Femur (tissue), 1 donor: ENCODE measurements at regions not wholly inside any gene's neighbourhood (a gene's known extent, or its start where the extent isn't known, plus 50 kb on each side); places are given as distances from the start of the nearest gene placed in this dataset.

Experiments used
- DNase-seq: peaks from one replicate; pipeline ENCODE4 v3.0.0-alpha.2; 2017

- DNase-seq = no peak
Observed at GRCh38 chr20:24718277-24718676, 230.8 kb upstream of the CST7 start.

GRCh38 chr20:24718696-24719095 lies 230.4 kb upstream of the CST7 start:
- DNase-seq = no peak

DNA sequence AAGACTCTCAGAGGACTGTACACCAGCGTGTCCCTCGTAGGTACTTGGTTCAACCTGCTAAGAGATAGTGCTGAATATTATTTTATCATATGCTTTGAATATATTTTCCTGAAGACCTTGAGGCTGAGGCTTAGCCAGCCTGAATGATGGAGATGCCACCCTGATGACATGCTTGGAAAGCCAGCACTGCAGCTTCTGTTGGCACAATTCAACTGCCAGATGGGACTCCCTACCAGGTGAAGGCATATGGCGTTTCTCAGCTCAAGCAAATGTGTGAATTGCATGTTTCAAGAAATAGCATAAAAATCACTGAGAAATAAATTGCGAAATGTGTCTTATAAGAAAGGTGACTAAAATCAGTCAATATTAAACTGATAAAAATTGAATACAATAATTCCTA lies 228.1 kb upstream of the CST7 start:
- no peak for DNase-seq

DNA sequence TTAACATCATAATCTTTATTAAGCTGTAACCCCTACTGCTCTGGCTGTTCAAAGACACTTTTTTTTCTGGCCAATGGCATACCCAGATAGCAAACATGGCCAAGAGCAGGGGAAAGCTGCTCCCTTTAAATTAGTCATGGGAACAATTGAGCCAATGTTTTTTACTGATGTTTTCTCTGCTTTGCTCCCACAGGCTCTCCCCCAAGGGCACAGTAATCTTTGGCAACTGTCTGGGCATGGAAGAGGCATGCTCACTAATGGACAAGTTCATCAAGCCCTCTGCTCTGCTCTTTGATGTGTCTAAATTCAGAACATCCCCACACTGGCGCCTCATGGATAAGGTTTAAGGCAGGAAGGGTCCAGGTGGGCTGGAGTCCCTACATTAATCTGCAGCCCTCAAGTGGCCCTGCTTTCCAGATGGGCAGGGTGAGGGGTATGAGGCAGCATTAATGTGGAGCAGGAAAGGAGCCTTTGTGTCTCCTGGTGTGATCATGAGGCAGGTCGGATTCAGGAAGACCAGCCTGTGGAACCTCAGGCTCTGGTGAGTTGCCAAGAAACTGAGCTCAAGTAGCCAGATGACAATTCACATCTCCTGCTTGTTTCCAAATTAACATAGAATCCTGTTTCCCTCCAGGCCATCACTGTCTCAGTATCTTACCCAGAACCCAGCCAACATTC lies 227.0 kb upstream of the CST7 start:
- DNase-seq = no peak

GRCh38 chr20:24722586-24722985 lies 226.5 kb upstream of the CST7 start:
- DNase-seq = no peak

- DNase-seq = no peak
Observed at GRCh38 chr20:24723186-24723585, 225.9 kb upstream of the CST7 start.

- DNase-seq = no peak
Observed at GRCh38 chr20:24723647-24724352, 225.3 kb upstream of the CST7 start.

DNA sequence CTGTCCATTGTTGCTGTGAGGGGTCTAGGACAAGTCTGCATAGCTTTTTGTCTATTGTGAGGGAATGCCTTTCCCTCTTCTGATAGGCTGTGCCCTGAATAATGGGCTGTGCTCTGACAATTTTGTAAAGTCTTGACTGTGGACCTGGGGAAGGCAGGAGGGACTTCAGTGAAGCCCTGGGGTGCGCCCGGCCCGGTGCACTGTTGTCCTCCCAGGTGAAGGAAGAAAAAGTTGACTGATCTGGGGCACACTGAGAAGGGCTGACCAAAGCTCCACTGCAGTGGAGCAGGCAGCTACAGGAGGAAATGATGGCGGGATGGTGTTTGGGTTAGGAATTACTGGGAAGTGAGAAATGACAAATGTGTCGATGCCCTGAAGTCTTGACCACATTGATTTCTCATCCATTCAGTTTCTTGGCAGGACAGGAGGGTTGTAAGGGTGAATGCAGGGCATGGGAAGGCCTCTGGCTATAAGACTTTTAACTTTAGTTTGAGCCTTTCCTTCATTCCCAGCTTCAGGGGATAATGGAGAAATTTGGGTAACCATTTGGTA lies 224.0 kb upstream of the CST7 start:
- no peak for DNase-seq

GRCh38 chr20:24727795-24728194 lies 221.3 kb upstream of the CST7 start:
- no peak for DNase-seq

DNA sequence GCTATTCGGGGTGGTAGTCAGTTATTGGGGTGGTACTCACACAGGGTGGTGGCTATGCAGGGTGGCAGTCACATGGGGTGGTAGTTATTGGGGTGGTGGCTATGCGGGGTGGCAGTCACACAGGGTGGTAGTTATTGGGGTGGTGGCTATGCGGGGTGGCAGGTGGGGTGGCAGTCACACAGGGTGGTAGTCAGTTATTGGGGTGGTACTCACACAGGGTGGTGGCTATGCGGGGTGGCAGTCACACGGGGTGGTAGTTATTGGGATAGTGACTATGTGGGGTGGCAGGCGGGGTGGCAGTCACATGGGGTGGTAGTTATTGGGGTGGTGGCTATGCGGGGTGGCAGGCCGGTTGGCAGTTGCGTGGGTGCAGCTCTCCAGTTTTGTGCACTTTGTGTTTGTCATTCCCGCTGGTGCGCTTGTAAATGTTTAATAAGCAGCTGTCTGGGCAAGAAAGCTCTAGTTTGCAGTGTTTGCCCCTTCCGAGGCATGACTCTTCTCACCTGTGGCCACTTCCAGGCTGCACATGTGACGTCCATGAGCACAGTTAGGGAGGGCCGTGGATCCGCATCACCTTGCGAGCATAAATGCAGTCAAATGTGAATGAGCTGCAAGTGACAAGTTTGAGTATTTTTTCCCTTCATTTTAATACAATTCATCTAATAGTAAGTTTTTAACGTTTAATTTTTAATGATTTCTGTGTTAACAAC lies 219.0 kb upstream of the CST7 start:
- DNase-seq = no peak

DNA sequence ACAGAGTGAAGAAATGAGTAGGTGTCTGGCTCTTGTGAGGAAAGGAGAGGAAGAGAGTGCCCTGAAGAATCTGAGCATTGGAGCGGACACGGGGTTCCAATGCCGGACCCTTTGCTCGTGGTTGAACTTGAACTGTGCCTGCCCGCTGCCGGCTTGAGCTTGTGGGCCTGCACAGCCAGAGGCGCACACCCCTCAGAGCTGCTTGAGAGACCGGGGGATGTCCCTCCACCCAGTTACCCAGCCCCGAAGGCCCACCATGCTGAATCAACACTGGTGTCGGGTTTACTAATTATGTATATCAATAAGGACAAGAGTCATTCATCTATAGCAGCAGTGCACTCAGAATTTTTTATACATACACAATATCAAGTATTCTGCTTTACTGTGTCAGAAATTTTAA lies 218.3 kb upstream of the CST7 start:
- DNase-seq = no peak

DNA sequence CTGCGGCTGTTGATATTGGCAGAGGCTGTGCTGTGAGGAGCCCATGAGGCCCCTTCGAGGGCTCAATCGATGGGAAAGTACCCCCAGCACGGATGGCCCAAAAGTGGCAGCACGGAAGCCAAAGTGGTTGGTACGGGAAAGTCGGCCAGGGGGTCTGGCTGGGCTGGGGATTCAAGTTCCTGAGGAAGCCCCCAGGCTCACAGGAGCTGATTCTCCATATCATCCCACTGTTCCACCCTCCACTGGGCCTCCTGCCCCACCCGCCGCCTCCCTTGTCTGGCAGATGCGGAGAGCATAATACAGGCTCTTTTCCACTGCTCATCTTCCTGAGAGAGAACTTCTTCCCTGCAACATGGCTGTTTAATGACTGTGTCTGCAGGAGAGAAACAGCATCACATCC lies 217.8 kb upstream of the CST7 start:
- no peak for DNase-seq

- DNase-seq = no peak
Observed at GRCh38 chr20:24732076-24732475, 217.0 kb upstream of the CST7 start.

DNA sequence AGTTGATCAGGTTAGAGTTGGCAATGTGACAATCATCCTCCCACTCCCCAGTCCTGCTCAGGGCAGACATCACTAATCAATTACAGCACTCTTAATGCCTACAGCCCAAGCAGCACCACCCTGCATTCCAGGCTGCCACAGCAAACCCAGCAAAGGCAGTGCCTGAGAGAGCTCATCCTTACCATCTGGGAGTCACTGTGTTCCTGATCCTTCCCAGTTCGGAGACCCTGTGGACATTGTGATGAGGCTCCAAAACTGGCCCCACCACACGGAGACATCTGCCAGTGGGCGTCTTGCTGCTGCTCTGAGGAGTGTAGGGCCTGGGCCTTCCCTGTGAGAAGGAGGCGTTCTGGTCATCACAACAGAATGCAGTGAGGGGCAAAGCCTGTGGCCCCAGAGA lies 216.5 kb upstream of the CST7 start:
- DNase-seq = no peak

- no peak for DNase-seq
Observed at GRCh38 chr20:24733416-24733815, 215.7 kb upstream of the CST7 start.

GRCh38 chr20:24734139-24734538 lies 214.9 kb upstream of the CST7 start:
- DNase-seq = no peak

GRCh38 chr20:24735263-24735662 lies 213.8 kb upstream of the CST7 start:
- no peak for DNase-seq

DNA sequence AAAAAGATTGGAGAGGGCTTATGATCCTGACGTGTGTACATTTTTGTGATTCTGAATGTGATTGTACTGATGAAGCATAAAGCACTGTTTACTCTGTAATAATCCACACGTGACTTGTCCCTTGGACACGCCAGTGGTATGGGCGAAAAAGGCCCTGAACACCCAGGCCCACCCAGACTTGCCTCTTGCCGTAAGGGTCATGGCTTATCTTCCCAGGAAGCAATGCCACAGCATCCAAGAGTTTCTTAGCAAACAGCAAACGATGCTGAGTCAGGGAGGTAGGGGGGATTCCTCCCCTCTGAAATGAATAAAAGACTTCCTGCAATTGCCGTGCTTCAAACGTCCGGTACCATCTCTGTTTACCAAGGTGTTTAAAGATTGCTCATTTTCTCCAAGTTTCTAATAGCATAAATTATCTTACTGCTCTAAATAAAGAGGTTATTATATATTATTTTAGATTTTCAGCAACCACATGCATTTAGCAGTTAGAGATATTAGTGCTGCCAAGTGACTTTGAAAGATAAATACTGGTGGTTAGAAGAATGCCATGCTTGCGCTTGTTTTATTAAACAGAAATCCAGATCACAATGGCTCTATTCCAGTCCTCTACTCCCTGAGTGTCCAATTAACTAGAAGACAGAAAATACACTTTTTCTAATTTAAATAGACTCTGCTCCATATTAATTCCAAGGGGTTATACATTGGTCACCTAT lies 212.8 kb upstream of the CST7 start:
- no peak for DNase-seq

GRCh38 chr20:24736844-24737211 lies 212.2 kb upstream of the CST7 start:
- DNase-seq = no peak

GRCh38 chr20:24737212-24737850 lies 211.7 kb upstream of the CST7 start:
- DNase-seq = no peak

DNA sequence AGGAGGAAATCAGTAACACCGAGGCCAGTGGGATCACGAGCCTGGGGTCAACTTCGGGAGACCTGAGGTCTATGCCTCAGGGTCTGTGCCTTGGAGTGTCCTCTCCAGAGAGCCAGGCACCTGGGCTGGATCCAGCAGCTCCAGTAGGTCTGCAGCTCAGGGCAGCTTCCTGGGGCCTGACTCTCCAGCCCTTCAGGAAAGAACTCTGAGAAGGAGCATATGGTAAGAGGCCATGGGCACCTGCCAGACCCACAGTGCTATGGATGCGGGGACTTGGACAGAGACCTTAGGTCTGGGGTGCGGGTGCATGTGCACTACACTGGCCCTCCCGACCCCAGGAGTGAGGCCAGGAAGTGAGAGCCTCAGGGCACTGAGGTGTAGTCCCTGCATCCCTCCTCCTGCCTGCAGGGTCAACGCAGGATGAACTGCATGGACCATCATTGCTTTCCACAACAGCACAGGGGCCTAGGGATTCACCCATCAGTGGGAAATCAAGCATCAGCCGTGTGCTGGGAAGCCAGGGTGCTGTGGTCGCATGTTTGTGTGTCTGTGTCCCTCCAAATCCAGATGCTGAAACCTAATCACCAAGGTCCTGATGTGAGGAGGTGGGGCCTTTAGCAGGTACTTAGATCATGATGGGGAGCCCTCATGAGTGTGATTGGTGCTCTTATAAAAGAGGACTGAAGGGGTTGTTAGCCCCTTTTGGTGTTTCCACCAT lies 210.9 kb upstream of the CST7 start:
- no peak for DNase-seq

- DNase-seq = no peak
Observed at GRCh38 chr20:24738981-24739633, 210.0 kb upstream of the CST7 start.
